ENCODE measurements at regions not wholly inside any gene's neighbourhood (a gene's known extent, or its start where the extent isn't known, plus 50 kb on each side); places are given as distances from the start of the nearest gene placed in this dataset.

GRCh38 chr18:78561757-78562510 is 417.7 kb upstream of the SALL3 start:
- DNase-seq (ENCODE audit: low read depth in 1 of 2, low spot score in 1 of 2) = no peak
- in situ Hi-C loops (cut with HindIII; ENCODE audit: low pct_unique_long_range_greater_than_20kb, low sequenced_read_pairs) = no loop called here
- TF ChIP-seq JUND (IDR thresholded peaks at IDR 0.05; ENCODE audit: low read depth) = no peak

DNA sequence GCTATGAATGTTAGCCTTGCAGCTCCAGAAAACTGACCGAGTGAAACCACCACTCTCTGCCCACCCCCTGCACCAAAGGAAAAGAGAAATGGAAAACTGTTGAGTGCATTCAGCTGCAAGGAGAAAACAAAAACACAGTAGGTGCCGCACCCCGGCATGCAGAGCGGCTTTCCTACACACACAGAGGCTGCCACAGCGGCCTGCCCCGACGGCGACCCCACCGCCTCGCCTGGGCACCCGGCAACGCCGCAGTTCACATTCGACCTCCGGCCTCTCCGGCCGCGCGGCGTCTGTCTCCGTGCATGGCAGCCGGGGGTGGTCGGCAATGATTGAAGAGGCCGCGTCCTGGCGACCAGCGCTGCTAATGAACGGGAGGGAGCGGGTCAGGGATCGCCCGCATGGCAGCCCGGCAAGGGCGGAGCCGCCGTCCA is 417.1 kb upstream of the SALL3 start:
- in situ Hi-C loops (cut with HindIII; ENCODE audit: low pct_unique_long_range_greater_than_20kb, low sequenced_read_pairs) = no loop called here
- TF ChIP-seq JUND (IDR thresholded peaks at IDR 0.05; ENCODE audit: low read depth) = no peak
- DNase-seq (ENCODE audit: low read depth in 1 of 2, low spot score in 1 of 2) = no peak

GRCh38 chr18:78563110-78563509 is 416.5 kb upstream of the SALL3 start:
- no peak for DNase-seq (ENCODE audit: low read depth in 1 of 2, low spot score in 1 of 2)
- in situ Hi-C loops (cut with HindIII; ENCODE audit: low pct_unique_long_range_greater_than_20kb, low sequenced_read_pairs) = no loop called here
- no peak for TF ChIP-seq JUND (IDR thresholded peaks at IDR 0.05; ENCODE audit: low read depth)

DNA sequence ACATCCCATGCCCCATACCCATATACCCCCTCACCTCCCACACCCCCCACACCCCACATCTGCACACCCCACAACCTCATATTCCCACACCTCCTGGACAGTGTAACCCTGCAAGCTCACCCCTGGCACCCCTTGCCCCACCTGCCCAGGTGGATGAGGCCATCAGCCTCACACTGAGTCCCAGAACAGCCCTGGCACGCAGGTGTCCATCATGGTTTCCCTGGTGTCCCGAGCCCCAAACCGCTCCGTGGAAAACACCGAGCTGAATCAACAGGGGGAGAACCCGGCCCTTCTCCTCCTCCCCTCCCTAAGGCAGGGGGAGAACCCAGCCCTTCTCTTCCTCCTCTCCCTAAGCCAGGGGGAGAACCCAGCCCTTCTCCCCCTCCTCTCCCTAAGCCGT is 415.6 kb upstream of the SALL3 start:
- in situ Hi-C loops (cut with HindIII; ENCODE audit: low pct_unique_long_range_greater_than_20kb, low sequenced_read_pairs) = no loop called here
- no peak for DNase-seq (ENCODE audit: low read depth in 1 of 2, low spot score in 1 of 2)
- no peak for TF ChIP-seq JUND (IDR thresholded peaks at IDR 0.05; ENCODE audit: low read depth)

- no peak for DNase-seq (ENCODE audit: low read depth in 1 of 2, low spot score in 1 of 2)
- in situ Hi-C loops (cut with HindIII; ENCODE audit: low pct_unique_long_range_greater_than_20kb, low sequenced_read_pairs) = no loop called here
- no peak for TF ChIP-seq JUND (IDR thresholded peaks at IDR 0.05; ENCODE audit: low read depth)
Measured at GRCh38 chr18:78564518-78564917, 415.1 kb upstream of the SALL3 start.

- in situ Hi-C loops (cut with HindIII; ENCODE audit: low pct_unique_long_range_greater_than_20kb, low sequenced_read_pairs) = no loop called here
- TF ChIP-seq JUND (IDR thresholded peaks at IDR 0.05; ENCODE audit: low read depth) = no peak
- DNase-seq (ENCODE audit: low read depth in 1 of 2, low spot score in 1 of 2) = no peak
Measured at GRCh38 chr18:78565240-78565639, 414.4 kb upstream of the SALL3 start.

GRCh38 chr18:78566065-78566464 is 413.6 kb upstream of the SALL3 start:
- in situ Hi-C loops (cut with HindIII; ENCODE audit: low pct_unique_long_range_greater_than_20kb, low sequenced_read_pairs) = no loop called here
- TF ChIP-seq JUND (IDR thresholded peaks at IDR 0.05; ENCODE audit: low read depth) = no peak
- DNase-seq (ENCODE audit: low read depth in 1 of 2, low spot score in 1 of 2) = no peak

DNA sequence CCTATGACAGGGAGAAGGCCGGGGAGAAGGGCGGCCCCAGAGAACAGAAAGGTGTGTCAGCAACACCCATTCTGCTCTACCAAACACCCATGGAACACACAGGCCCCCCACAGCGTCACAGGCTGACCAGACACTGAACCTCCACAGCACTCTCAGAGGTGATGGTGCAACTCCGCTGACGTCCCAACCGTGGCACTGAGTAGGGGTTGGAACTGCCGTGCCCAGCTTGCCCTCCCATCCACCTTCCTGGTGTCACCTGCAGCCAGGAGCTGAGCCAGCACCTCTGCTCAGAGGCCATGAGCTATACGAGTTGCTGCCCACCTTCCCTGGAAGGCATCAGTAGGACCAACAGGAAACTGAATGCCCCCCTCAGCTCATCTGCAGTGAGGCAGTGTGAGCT is 412.9 kb upstream of the SALL3 start:
- no peak for DNase-seq (ENCODE audit: low read depth in 1 of 2, low spot score in 1 of 2)
- in situ Hi-C loops (cut with HindIII; ENCODE audit: low pct_unique_long_range_greater_than_20kb, low sequenced_read_pairs) = no loop called here
- no peak for TF ChIP-seq JUND (IDR thresholded peaks at IDR 0.05; ENCODE audit: low read depth)

DNA sequence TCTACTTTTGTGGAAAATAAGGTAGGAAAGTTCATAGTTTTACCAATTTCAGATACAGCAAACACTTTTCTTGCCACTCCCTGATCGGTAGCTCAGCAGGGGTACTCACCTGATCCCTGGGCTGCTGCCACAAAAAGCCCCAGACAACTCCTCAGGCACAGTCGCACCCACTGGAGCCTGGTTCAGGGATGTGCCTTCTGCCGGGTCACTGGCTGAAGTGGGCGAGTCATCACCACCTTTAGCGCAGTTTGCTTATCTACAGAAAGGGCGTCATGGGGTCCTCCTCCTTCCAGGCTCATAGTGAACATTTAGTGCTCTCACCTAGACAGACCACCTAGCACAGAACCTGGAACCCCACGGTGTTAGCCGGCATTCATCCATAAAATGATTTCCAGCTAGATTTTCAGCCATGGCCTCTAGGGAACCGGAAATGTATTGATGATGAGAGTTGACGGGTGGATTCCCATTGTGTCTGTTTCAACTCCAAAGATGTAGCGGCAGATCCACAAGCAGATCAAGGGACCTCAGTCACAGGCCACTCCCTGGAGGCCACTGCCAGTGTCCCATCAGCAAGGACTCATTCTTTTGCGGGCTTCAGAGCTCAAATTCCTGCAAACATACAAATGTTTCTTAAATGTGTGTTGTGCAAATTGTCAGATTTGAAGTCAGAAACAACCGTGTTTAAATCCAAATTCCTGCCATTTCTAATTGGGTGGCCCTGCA is 408.4 kb upstream of the SALL3 start:
- in situ Hi-C loops (cut with HindIII; ENCODE audit: low pct_unique_long_range_greater_than_20kb, low sequenced_read_pairs) = no loop called here
- TF ChIP-seq JUND (IDR thresholded peaks at IDR 0.05; ENCODE audit: low read depth) = no peak
- DNase-seq (ENCODE audit: low read depth in 1 of 2, low spot score in 1 of 2) = no peak

GRCh38 chr18:78571831-78572347 is 407.7 kb upstream of the SALL3 start:
- no peak for TF ChIP-seq JUND (IDR thresholded peaks at IDR 0.05; ENCODE audit: low read depth)
- no peak for DNase-seq (ENCODE audit: low read depth in 1 of 2, low spot score in 1 of 2)
- in situ Hi-C loops (cut with HindIII; ENCODE audit: low pct_unique_long_range_greater_than_20kb, low sequenced_read_pairs) = no loop called here

DNA sequence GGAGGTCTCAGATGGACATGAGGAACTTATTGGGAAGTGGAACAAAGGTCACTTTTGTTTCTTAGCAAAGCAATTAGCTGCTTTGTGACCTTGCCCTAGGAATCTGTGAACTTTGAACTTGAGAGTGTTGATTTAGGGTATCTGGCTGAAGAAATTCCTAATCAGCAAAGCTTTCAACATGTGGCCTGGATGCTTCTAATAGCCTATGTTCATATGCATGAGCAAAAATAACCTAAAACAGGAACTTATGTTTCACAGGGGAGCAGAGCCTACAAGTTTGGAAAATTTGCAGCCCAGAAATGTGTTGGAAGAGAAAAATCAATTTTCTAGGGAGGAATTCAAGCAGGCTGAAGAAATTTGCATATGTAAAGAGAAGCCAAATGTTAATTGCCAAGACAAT is 405.8 kb upstream of the SALL3 start:
- in situ Hi-C loops (cut with HindIII; ENCODE audit: low pct_unique_long_range_greater_than_20kb, low sequenced_read_pairs) = no loop called here
- TF ChIP-seq JUND (IDR thresholded peaks at IDR 0.05; ENCODE audit: low read depth) = no peak
- no peak for DNase-seq (ENCODE audit: low read depth in 1 of 2, low spot score in 1 of 2)

DNA sequence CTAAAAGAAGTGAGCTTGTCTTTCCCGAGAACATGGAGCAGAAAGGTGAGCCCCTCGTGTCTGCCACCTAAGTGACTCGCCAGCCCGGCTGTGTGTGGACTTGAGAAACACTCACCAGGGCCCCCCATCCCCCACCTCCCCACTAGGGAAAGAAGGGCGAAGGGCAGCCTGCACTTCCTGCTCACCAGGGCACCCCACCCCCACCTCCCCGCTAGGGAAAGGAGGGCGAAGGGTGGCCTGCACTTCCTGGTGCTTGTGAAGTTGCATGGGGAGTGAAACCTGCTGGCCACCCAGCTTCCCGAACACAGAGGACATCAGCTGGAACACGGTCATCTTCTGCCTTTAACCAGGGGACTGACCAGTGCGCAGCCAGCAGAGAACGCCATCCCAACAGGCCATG is 402.7 kb upstream of the SALL3 start:
- DNase-seq (ENCODE audit: low read depth in 1 of 2, low spot score in 1 of 2) = no peak
- in situ Hi-C loops (cut with HindIII; ENCODE audit: low pct_unique_long_range_greater_than_20kb, low sequenced_read_pairs) = no loop called here
- TF ChIP-seq JUND (IDR thresholded peaks at IDR 0.05; ENCODE audit: low read depth) = no peak

GRCh38 chr18:78579449-78579848 is 400.2 kb upstream of the SALL3 start:
- no peak for TF ChIP-seq JUND (IDR thresholded peaks at IDR 0.05; ENCODE audit: low read depth)
- in situ Hi-C loops (cut with HindIII; ENCODE audit: low pct_unique_long_range_greater_than_20kb, low sequenced_read_pairs) = no loop called here
- DNase-seq (ENCODE audit: low read depth in 1 of 2, low spot score in 1 of 2) = no peak

All from T47D (cell line).